ENCODE measurements at regions not wholly inside any gene's neighbourhood (a gene's known extent, or its start where the extent isn't known, plus 50 kb on each side); places are given as distances from the start of the nearest gene placed in this dataset.
A peak's percentile ranks its signal among the peaks of the same experiment; 100 is the strongest.

DNA sequence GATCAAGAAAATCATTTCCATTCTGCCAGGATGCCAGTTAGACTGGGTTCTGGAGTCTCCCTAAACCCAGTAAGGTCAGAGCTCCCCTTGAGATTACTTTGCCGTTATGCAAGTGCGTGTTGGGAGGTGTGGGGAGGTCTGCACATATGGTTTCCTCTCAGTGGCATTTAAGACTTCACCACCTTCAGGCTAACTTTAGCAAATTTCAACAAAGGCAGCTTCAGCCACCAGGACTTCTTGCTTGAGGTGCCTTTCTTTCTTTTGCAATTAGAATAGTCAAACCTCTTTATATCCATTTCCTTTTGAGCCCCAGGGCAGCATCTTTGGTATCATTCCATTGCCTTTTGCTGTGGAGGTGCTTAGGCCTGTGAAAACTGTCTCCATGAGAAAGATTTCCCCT, 117.2 kb upstream of the CCND2 start:
- RAD21 ChIA-PET (ENCODE audit: unreplicated experiment): interaction anchor here (0.6 to 6.4 kb wide), 9 partner anchors 10 to 120 kb away, joined by 3 to 69 read pairs (median 6); no protein-coding TSS in a partner anchor
- peaks cover 44% of the 10 kb centered on the region for H3K4me1 ChIP-seq (ENCODE audit: control insufficient read depth, insufficient read depth, low read length)
- no peaks in the 10 kb centered on the region for H4K20me1 ChIP-seq (ENCODE audit: control insufficient read depth, insufficient read depth)
- CTCF ChIA-PET: interaction anchor here (0.7 to 6.0 kb wide), 9 partner anchors 9 to 121 kb away, joined by 3 to 35 read pairs (median 4); partner anchors contain the start of gene CCND2
- BruUV-seq (replicated peaks): no TSS peak
- 23% methylated on average over 2 of the region's 2 CpGs for WGBS (ENCODE audit: insufficient coverage, insufficient replicate concordance, low lambda C conversion rate, missing lambda C conversion rate)
- in situ Hi-C loops (cut with MboI): no loop called here
- no peak overlapping the region for H3K4me2 ChIP-seq (ENCODE audit: control insufficient read depth, insufficient read depth)
- H3K9me3 ChIP-seq (replicated peaks; ENCODE audit: control insufficient read depth, insufficient read depth, low read length): no peaks in the 10 kb centered on the region; the same call in 2 of the 3 replicates
- H3K4me3 ChIP-seq: no peak overlapping the region
- SMC1A ChIA-PET (ENCODE audit: uncharacterized antibody, unreplicated experiment): interaction anchor here (0.7 to 19.0 kb wide), 13 partner anchors 9 to 117 kb away, joined by 3 to 344 read pairs (median 4); partner anchors contain the start of gene CCND2
- H3K27me3 ChIP-seq (replicated peaks in 1 of 2; ENCODE audit: control insufficient read depth in 2 of 2, insufficient read depth in 2 of 2, low read length in 1 of 2): no peaks in the 10 kb centered on the region
- POLR2A ChIA-PET: interaction anchor here (0.6 to 7.8 kb wide), 8 partner anchors 9 to 565 kb away, joined by 3 to 84 read pairs (median 5); no protein-coding TSS in a partner anchor
- DNase-seq (ENCODE audit: low read depth, low spot score) (no peak), FAIRE-seq (no peak), ATAC-seq (no peak)
- no peak for TF ChIP-seq YBX1 (IDR thresholded peaks at IDR 0.05)
- no peak for TF ChIP-seq FOS (IDR thresholded peaks at IDR 0.05; ENCODE audit: borderline replicate concordance, extremely low read depth, insufficient read length)
- TF ChIP-seq CUX1 (IDR thresholded peaks at IDR 0.05; ENCODE audit: insufficient replicate concordance, low read depth, low read length): no peak
- no peak for TF ChIP-seq TAF1 (IDR thresholded peaks at IDR 0.05; ENCODE audit: borderline replicate concordance, low read depth, low read length)
- no peak for TF ChIP-seq ELK1 (IDR thresholded peaks at IDR 0.05; ENCODE audit: low read depth, low read length)
- no peak for TF ChIP-seq RCOR1 (conservative IDR thresholded peaks at IDR 0.05; ENCODE audit: low read depth, low read length)
- TF ChIP-seq KLF5 (IDR thresholded peaks at IDR 0.05; ENCODE audit: partially characterized antibody): no peak
- no peak for TF ChIP-seq POU2F2 (IDR thresholded peaks at IDR 0.05; ENCODE audit: borderline replicate concordance, low read depth, low read length)
- TF ChIP-seq FOXK2 (IDR thresholded peaks at IDR 0.05): no peak
- no peak for TF ChIP-seq FOXM1 (IDR thresholded peaks at IDR 0.05; ENCODE audit: low read depth, low read length)
- no peak for TF ChIP-seq GATAD2B (conservative IDR thresholded peaks at IDR 0.05; ENCODE audit: low read depth)
- TF ChIP-seq RAD51 (IDR thresholded peaks at IDR 0.05): no peak
- no peak for TF ChIP-seq KDM1A (IDR thresholded peaks at IDR 0.05; ENCODE audit: borderline replicate concordance)
- no peak for TF ChIP-seq ESRRA (IDR thresholded peaks at IDR 0.05; ENCODE audit: low read length)
- no peak for TF ChIP-seq HDAC6 (IDR thresholded peaks at IDR 0.05; ENCODE audit: unreplicated experiment)
- intact Hi-C loops (cut with micrococcal nuclease; ENCODE audit: unreplicated experiment): no loop called here
- H3K79me2 ChIP-seq (ENCODE audit: control insufficient read depth, insufficient read depth, low read length): no peaks in the 10 kb centered on the region
- no peaks in the 10 kb centered on the region for H3K36me3 ChIP-seq (ENCODE audit: control insufficient read depth in 2 of 2, insufficient read depth in 2 of 2, low read length in 1 of 2)
- no peak overlapping the region for H3K27ac ChIP-seq (ENCODE audit: control insufficient read depth, insufficient read depth)
- peak overlapping the region; percentile 21; the same call in 1 of the 2 replicates for H2AFZ ChIP-seq (ENCODE audit: control insufficient read depth, low read depth, low read length)
- H3K9ac ChIP-seq (ENCODE audit: control insufficient read depth, insufficient read depth, low read length): no peak overlapping the region
